HepG2 (cell line): ENCODE measurements at regions not wholly inside any gene's neighbourhood (a gene's known extent, or its start where the extent isn't known, plus 50 kb on each side); places are given as distances from the start of the nearest gene placed in this dataset.

Source experiments
- ATAC-seq: fragments of 200-7000 bp; cut with Tn5 transposase; 3 replicates; pipeline ENCODE4 v1.9.1; 2020; ENCODE audit warnings: mild to moderate bottlenecking, moderate library complexity
- BruUV-seq: library from RNA; stranded (reverse); fragments of 400-500 nt; replicated peaks from 2 replicates; lab custom pipeline; 2021; lab: Mats Ljungman, UMichigan
- CTCF ChIA-PET: fragments of 300-600 bp; formaldehyde crosslinking; extraction: SDS; loops from one replicate; lab custom pipeline; 2021; ENCODE audit warnings: low total read pairs, inconsistent platforms, low intra/inter-chr PET ratio; lab: Yijun Ruan, JAX
- POLR2A ChIA-PET: fragments of 350-600 bp; sonication (Branson Sonifier 250); formaldehyde crosslinking; loops from one replicate; lab custom pipeline; 2020; ENCODE audit warnings: antibody characterized with exemption, inconsistent platforms; lab: Yijun Ruan, JAX
- DNase-seq: peaks from one replicate; pipeline ENCODE4 v3.0.0-alpha.2; 2015; ENCODE audit warnings: low spot score
- FAIRE-seq: peaks from 3 replicates; lab custom pipeline; 2011; peaks lifted over from hg19 to GRCh38; lab: Jason Lieb, UNC
- H2AFZ ChIP-seq: one replicate; pipeline ENCODE4 v1.6.1; 2011; ENCODE audit warnings: low read length, inconsistent platforms
- H3K27ac ChIP-seq: fragments of 300-600 bp; 3 replicates; pipeline ENCODE4 v1.8.0; 2011; ENCODE audit warnings: mixed run types, mild to moderate bottlenecking, mixed read lengths, low read length, inconsistent platforms; ENCODE audit not compliant: insufficient read depth; ENCODE audit errors: extremely low read length
- H3K27me3 ChIP-seq, 2 experiments: fragments of 200-600 bp in 1 of 2; 2 replicates in 1 of 2; 3 replicates in 1 of 2; pipeline versions ENCODE4 v1.6.0 to v1.8.0; 2011; ENCODE audit warnings: low read length in 2 of 2, mild to moderate bottlenecking in 2 of 2, moderate library complexity in 2 of 2, inconsistent platforms in 1 of 2; ENCODE audit not compliant: insufficient read depth in 2 of 2, control insufficient read depth in 1 of 2
- H3K36me3 ChIP-seq, 2 experiments: fragments of 200-600 bp in 1 of 2; replicated peaks in 1 of 2; 2 replicates in 1 of 2; 3 replicates in 1 of 2; pipeline versions ENCODE4 v1.5.1 to v1.8.0; 2011; ENCODE audit warnings: low read length in 2 of 2, inconsistent platforms in 1 of 2; ENCODE audit not compliant: insufficient read depth in 2 of 2, control insufficient read depth in 1 of 2
- H3K4me1 ChIP-seq: 2 replicates; pipeline ENCODE4 v1.5.1; 2012; ENCODE audit warnings: low read length, inconsistent platforms; ENCODE audit not compliant: insufficient read depth
- H3K4me2 ChIP-seq: 2 replicates; pipeline ENCODE4 v1.6.0; 2011; ENCODE audit warnings: low read depth, low read length, inconsistent platforms
- H3K4me3 ChIP-seq, 3 experiments: fragments of 200-600 bp in 1 of 3; sonication (generic), shearing (Covaris generic) in 1 of 3; replicated peaks in 1 of 3; 2 replicates each; pipeline ENCODE4 v1.5.1; 2011 to 2016; ENCODE audit warnings: low read length in 3 of 3, inconsistent platforms in 2 of 3, low read depth in 2 of 3, mild to moderate bottlenecking in 2 of 3, control low read depth in 1 of 3, mixed read lengths in 1 of 3; ENCODE audit not compliant: insufficient read depth in 1 of 3
- H3K79me2 ChIP-seq: one replicate; pipeline ENCODE4 v1.6.1; 2011; ENCODE audit warnings: low read length, inconsistent platforms; ENCODE audit not compliant: insufficient read depth
- H3K9ac ChIP-seq: 2 replicates; pipeline ENCODE4 v1.6.0; 2011; ENCODE audit warnings: mild to moderate bottlenecking, low read depth, low read length, inconsistent platforms; ENCODE audit not compliant: insufficient read depth
- H3K9me3 ChIP-seq: 2 replicates; pipeline ENCODE4 v1.5.1; 2012; ENCODE audit warnings: mild to moderate bottlenecking, low read length
- H4K20me1 ChIP-seq: 2 replicates; pipeline ENCODE4 v1.6.0; 2011; ENCODE audit warnings: inconsistent platforms, mild to moderate bottlenecking, low read length, moderate library complexity; ENCODE audit not compliant: insufficient read depth
- ATF3 ChIP-seq: sonication (generic); formaldehyde crosslinking; IDR thresholded peaks from 2 replicates; pipeline ENCODE4 v1.4.0; 2020; ENCODE audit warnings: missing genetic modification reagents
- FIP1L1 ChIP-seq: fragments of 200-400 bp; formaldehyde crosslinking; IDR thresholded peaks from 2 replicates; pipeline ENCODE4 v1.6.1; 2018; ENCODE audit warnings: low read depth, mild to moderate bottlenecking, low read length, moderate library complexity, borderline replicate concordance; ENCODE audit not compliant: insufficient read depth
- FOXC1 ChIP-seq: sonication (generic); formaldehyde crosslinking; IDR thresholded peaks from 2 replicates; pipeline ENCODE4 v1.8.0; 2022; ENCODE audit warnings: mild to moderate bottlenecking, missing genetic modification reagents, borderline replicate concordance
- FOXM1 ChIP-seq: sonication (generic); formaldehyde crosslinking; IDR thresholded peaks from 2 replicates; pipeline ENCODE4 v1.5.0; 2020; ENCODE audit warnings: missing genetic modification reagents
- HNRNPL ChIP-seq: fragments of 200-400 bp; formaldehyde crosslinking; IDR thresholded peaks from 2 replicates; pipeline ENCODE4 v1.6.1; 2017; ENCODE audit warnings: mild to moderate bottlenecking, low read depth, low read length
- HOXA9 ChIP-seq: sonication (generic); formaldehyde crosslinking; IDR thresholded peaks from 2 replicates; pipeline ENCODE4 v1.8.1; 2022; ENCODE audit warnings: missing genetic modification reagents, mild to moderate bottlenecking, moderate library complexity, borderline replicate concordance
- IRF1 ChIP-seq: sonication (generic); formaldehyde crosslinking; IDR thresholded peaks from 2 replicates; pipeline ENCODE4 v1.4.0; 2020; ENCODE audit warnings: low read depth, mild to moderate bottlenecking, missing genetic modification reagents
- MYC ChIP-seq: sonication (generic); formaldehyde crosslinking; IDR thresholded peaks from 2 replicates; pipeline ENCODE4 v1.9.0; 2021; ENCODE audit warnings: missing genetic modification reagents, borderline replicate concordance
- NFE2 ChIP-seq: sonication (generic); formaldehyde crosslinking; IDR thresholded peaks from 2 replicates; pipeline ENCODE4 v1.4.0; 2020; ENCODE audit warnings: missing genetic modification reagents
- NFRKB ChIP-seq: fragments of 450-650 bp; IDR thresholded peaks from 2 replicates; pipeline ENCODE4 v1.6.1; 2017
- POLR2AphosphoS5 ChIP-seq: IDR thresholded peaks from 2 replicates; pipeline ENCODE4 v1.6.1; 2012; ENCODE audit warnings: low read depth, low read length
- PRMT3 ChIP-seq: sonication (generic); formaldehyde crosslinking; IDR thresholded peaks from 2 replicates; pipeline ENCODE4 v1.8.1; 2022; ENCODE audit warnings: low read depth, mild to moderate bottlenecking, moderate library complexity, missing genetic modification reagents, borderline replicate concordance
- SMARCC2 ChIP-seq: fragments of 450-650 bp; IDR thresholded peaks from 2 replicates; pipeline ENCODE4 v1.6.1; 2017; ENCODE audit warnings: antibody characterized with exemption, mild to moderate bottlenecking
- ZBTB25 ChIP-seq: IDR thresholded peaks from 2 replicates; pipeline ENCODE4 v1.6.1; 2018; ENCODE audit warnings: missing genetic modification reagents
- ZNF343 ChIP-seq: sonication (generic); formaldehyde crosslinking; IDR thresholded peaks from 2 replicates; pipeline ENCODE4 v1.4.0; 2020; ENCODE audit warnings: mild to moderate bottlenecking, missing genetic modification reagents
- ZNF382 ChIP-seq: sonication (generic); formaldehyde crosslinking; IDR thresholded peaks from 2 replicates; pipeline ENCODE4 v1.5.0; 2020; ENCODE audit warnings: missing genetic modification reagents, mild to moderate bottlenecking, borderline replicate concordance
- ZNF562 ChIP-seq: sonication (generic); formaldehyde crosslinking; IDR thresholded peaks from 2 replicates; pipeline ENCODE4 v1.8.0; 2022; ENCODE audit warnings: missing genetic modification reagents, borderline replicate concordance
- ZNF703 ChIP-seq: sonication (generic); formaldehyde crosslinking; IDR thresholded peaks from 2 replicates; pipeline ENCODE4 v1.5.1; 2020; ENCODE audit warnings: missing genetic modification reagents, mild to moderate bottlenecking, moderate library complexity, borderline replicate concordance
- ZNF720 ChIP-seq: sonication (generic); formaldehyde crosslinking; IDR thresholded peaks from 2 replicates; pipeline ENCODE4 v1.4.0; 2020; ENCODE audit warnings: missing genetic modification reagents
- ZNF749 ChIP-seq: sonication (generic); formaldehyde crosslinking; IDR thresholded peaks from 2 replicates; pipeline ENCODE4 v1.8.0; 2022; ENCODE audit warnings: mild to moderate bottlenecking, missing genetic modification reagents, moderate library complexity, borderline replicate concordance
- WGBS: methylation state at CpG from one replicate; pipeline ENCODE4 v1.1.6; 2017; ENCODE audit warnings: low lambda C conversion rate; 5-methylcytosine and 5-hydroxymethylcytosine counted together
- in situ Hi-C: cut with HindIII; loops from 2 replicates; pipeline ENCODE4 v1.10.0; 2017; ENCODE audit warnings: low pct_unique_long_range_greater_than_20kb; ENCODE audit not compliant: extremely low pct_ligation_motif_present
- intact Hi-C: fragments of 100-400 bp; cut with micrococcal nuclease; formaldehyde crosslinking; loops from one replicate; pipeline ENCODE4 v1.10.0; 2022; ENCODE audit not compliant: unreplicated experiment

- Histone ChIP-seq H3K36me3 (no peaks in the 10 kb centered on the region), H3K9ac (peak overlapping the region; percentile 33; the same call in 1 of the 2 replicates), H3K27ac (peak overlapping the region; percentile 80), H3K79me2 (no peaks in the 10 kb centered on the region), H4K20me1 (no peaks in the 10 kb centered on the region), H3K9me3 (no peaks in the 10 kb centered on the region), H3K27me3 (no peaks in the 10 kb centered on the region), H2AFZ (no peak overlapping the region), H3K4me3 (peak overlapping the region in 1 of 3 experiments; percentile 26; a peak in 1 of 6 replicates), H3K4me2 (peak overlapping the region; percentile 60), H3K4me1 (peaks cover 38% of the 10 kb centered on the region)
- ChIA-PET POLR2A (interaction anchor here (1.0 kb wide), 1 partner anchor 82 kb away, joined by 3 read pairs; the partner anchor contains the start of genes FASTKD2 and MDH1B), CTCF (no interaction called here)
- intact Hi-C loops: no loop called here
- peak; percentile 94 for DNase-seq
- 36% methylated on average over 3 of the region's 3 CpGs for WGBS
- peak; percentile 71 for FAIRE-seq
- in situ Hi-C loops: no loop called here
- no TSS peak for BruUV-seq
- ATAC-seq: peak; percentile 97
- TF ChIP-seq ZNF343 (CRISPR knock-in tag) (peak; percentile 24; the same call in 1 of the 2 replicates), ZNF720 (CRISPR knock-in tag) (no peak), NFE2 (CRISPR knock-in tag) (no peak), HOXA9 (CRISPR knock-in tag) (no peak), ZNF382 (CRISPR knock-in tag) (no peak), ZNF703 (no peak), POLR2AphosphoS5 (no peak), FOXM1 (CRISPR knock-in tag) (no peak), HNRNPL (no peak), MYC (CRISPR knock-in tag) (no peak), NFRKB (no peak), IRF1 (no peak), PRMT3 (CRISPR knock-in tag) (no peak), SMARCC2 (no peak), FIP1L1 (no peak), ZNF749 (CRISPR knock-in tag) (no peak), ATF3 (no peak), FOXC1 (0 out of 2 replicates have a peak, but pooled peaks have one; percentile 34), ZNF562 (no peak), ZBTB25 (0 out of 2 replicates have a peak, but pooled peaks have one; percentile 20)
Observed at GRCh38 chr2:206846981-206847834, 81.8 kb downstream of the FASTKD2 start.
